Activated naive CD4-positive, alpha-beta T cell treated with anti-CD3 and anti-CD28 coated beads for 36 hours (primary cell): ENCODE measurements at regions not wholly inside any gene's neighbourhood (a gene's known extent, or its start where the extent isn't known, plus 50 kb on each side); places are given as distances from the start of the nearest gene placed in this dataset.
"Not testable (repeated sequence)": the region's sequence is repeated elsewhere in the genome, so short reads cannot be mapped to it uniquely, and the experiment has no call there.

Experiments
- CTCF ChIA-PET: fragments of 350-600 bp; sonication (Branson Sonifier 250); formaldehyde crosslinking; loops from one replicate; lab custom pipeline; 2021; ENCODE audit warnings: antibody characterized with exemption; lab: Charles Lee
- DNase-seq: peaks from one replicate; pipeline ENCODE4 v3.0.0-alpha.2; 2020
- H3K27ac Mint-ChIP-seq: one replicate; pipeline ENCODE4 v1.8.0; 2021; ENCODE audit warnings: mild to moderate bottlenecking, mixed read lengths
- H3K27me3 Mint-ChIP-seq: one replicate; pipeline ENCODE4 v1.8.0; 2021; ENCODE audit warnings: low read depth, mixed read lengths
- H3K36me3 Mint-ChIP-seq: one replicate; pipeline ENCODE4 v1.8.0; 2021; ENCODE audit warnings: low read depth, mixed read lengths
- H3K4me1 Mint-ChIP-seq: one replicate; pipeline ENCODE4 v1.8.0; 2021; ENCODE audit warnings: low read depth, mixed read lengths
- H3K4me3 Mint-ChIP-seq: one replicate; pipeline ENCODE4 v1.8.0; 2021; ENCODE audit warnings: mild to moderate bottlenecking, moderate library complexity, mixed read lengths
- H3K9me3 Mint-ChIP-seq: one replicate; pipeline ENCODE4 v1.8.0; 2021; ENCODE audit warnings: mixed read lengths
- intact Hi-C: fragments of 100-400 bp; cut with micrococcal nuclease; formaldehyde crosslinking; loops from one replicate; pipeline ENCODE4 v1.15.1; 2023

GRCh38 chrX:1781766-1782165, 166.9 kb downstream of the ASMT start:
- no peaks in the 10 kb centered on the region for H3K27me3 Mint-ChIP-seq
- H3K4me3 Mint-ChIP-seq = no peak overlapping the region

GRCh38 chrX:1784773-1785172, 169.9 kb downstream of the ASMT start:
- Mint-ChIP-seq H3K36me3 (peaks cover 14% of the 10 kb centered on the region), H3K4me1 (no peaks in the 10 kb centered on the region), H3K27me3 (no peaks in the 10 kb centered on the region), H3K4me3 (no peak overlapping the region), H3K27ac (no peak overlapping the region), H3K9me3 (peaks cover 20% of the 10 kb centered on the region)
- CTCF ChIA-PET = no interaction called here
- intact Hi-C loops = no loop called here
- no peak for DNase-seq

More at GRCh38 chrX:1781766-1782165, 166.9 kb downstream of the ASMT start:
- DNase-seq = no peak
- intact Hi-C loops = no loop called here
- H3K27ac Mint-ChIP-seq = no peak overlapping the region
- CTCF ChIA-PET = no interaction called here
- H3K36me3 Mint-ChIP-seq = peaks cover 15% of the 10 kb centered on the region
- H3K4me1 Mint-ChIP-seq = no peaks in the 10 kb centered on the region
- peaks cover 20% of the 10 kb centered on the region for H3K9me3 Mint-ChIP-seq

GRCh38 chrX:1788300-1788911, 173.5 kb downstream of the ASMT start:
- no peak overlapping the region for H3K27ac Mint-ChIP-seq
- no peaks in the 10 kb centered on the region for H3K4me1 Mint-ChIP-seq
- intact Hi-C loops = no loop called here
- H3K9me3 Mint-ChIP-seq = peaks cover 14% of the 10 kb centered on the region
- CTCF ChIA-PET = no interaction called here
- DNase-seq = no peak
- no peak overlapping the region for H3K4me3 Mint-ChIP-seq
- no peaks in the 10 kb centered on the region for H3K27me3 Mint-ChIP-seq
- peaks cover 11% of the 10 kb centered on the region for H3K36me3 Mint-ChIP-seq

- DNase-seq = no peak
- Mint-ChIP-seq H3K9me3 (no peaks in the 10 kb centered on the region), H3K36me3 (no peaks in the 10 kb centered on the region), H3K4me1 (no peaks in the 10 kb centered on the region), H3K4me3 (no peak overlapping the region), H3K27ac (no peak overlapping the region), H3K27me3 (no peaks in the 10 kb centered on the region)
- CTCF ChIA-PET = no interaction called here
- intact Hi-C loops = no loop called here
Observed at GRCh38 chrX:1792636-1793035, 177.8 kb downstream of the ASMT start.

- CTCF ChIA-PET = no interaction called here
- no peak overlapping the region for H3K4me3 Mint-ChIP-seq
Observed at GRCh38 chrX:1794586-1794985, 179.7 kb downstream of the ASMT start.

GRCh38 chrX:1802912-1803311, 188.1 kb downstream of the ASMT start:
- Mint-ChIP-seq H3K27me3 (peaks cover 7% of the 10 kb centered on the region), H3K36me3 (no peaks in the 10 kb centered on the region), H3K27ac (no peak overlapping the region), H3K9me3 (no peaks in the 10 kb centered on the region), H3K4me3 (no peak overlapping the region), H3K4me1 (no peaks in the 10 kb centered on the region)
- intact Hi-C loops = no loop called here
- DNase-seq = no peak
- CTCF ChIA-PET = no interaction called here

More at GRCh38 chrX:1794586-1794985, 179.7 kb downstream of the ASMT start:
- intact Hi-C loops = no loop called here
- Mint-ChIP-seq H3K36me3 (no peaks in the 10 kb centered on the region), H3K4me1 (no peaks in the 10 kb centered on the region), H3K27ac (no peak overlapping the region), H3K9me3 (no peaks in the 10 kb centered on the region), H3K27me3 (no peaks in the 10 kb centered on the region)
- DNase-seq = no peak

- no peaks in the 10 kb centered on the region for H3K36me3 Mint-ChIP-seq
- no peak overlapping the region for H3K27ac Mint-ChIP-seq
- no peaks in the 10 kb centered on the region for H3K9me3 Mint-ChIP-seq
- peaks cover 7% of the 10 kb centered on the region for H3K27me3 Mint-ChIP-seq
- intact Hi-C loops = no loop called here
- H3K4me3 Mint-ChIP-seq = no peak overlapping the region
- no peak for DNase-seq
- no peaks in the 10 kb centered on the region for H3K4me1 Mint-ChIP-seq
- CTCF ChIA-PET = no interaction called here
Observed at GRCh38 chrX:1803741-1804140, 188.9 kb downstream of the ASMT start.

- H3K36me3 Mint-ChIP-seq = no peaks in the 10 kb centered on the region
- intact Hi-C loops = no loop called here
- DNase-seq = no peak
- H3K4me1 Mint-ChIP-seq = no peaks in the 10 kb centered on the region
- CTCF ChIA-PET = no interaction called here
- H3K27ac Mint-ChIP-seq = no peak overlapping the region
- no peak overlapping the region for H3K4me3 Mint-ChIP-seq
- peaks cover 7% of the 10 kb centered on the region for H3K27me3 Mint-ChIP-seq
- H3K9me3 Mint-ChIP-seq = no peaks in the 10 kb centered on the region
Observed at GRCh38 chrX:1807301-1807731, 192.5 kb downstream of the ASMT start.

- H3K4me1 Mint-ChIP-seq = no peaks in the 10 kb centered on the region
- H3K9me3 Mint-ChIP-seq = no peaks in the 10 kb centered on the region
- no peak overlapping the region for H3K4me3 Mint-ChIP-seq
- H3K36me3 Mint-ChIP-seq = no peaks in the 10 kb centered on the region
- no peak for DNase-seq
- CTCF ChIA-PET = no interaction called here
- intact Hi-C loops = no loop called here
- no peak overlapping the region for H3K27ac Mint-ChIP-seq
- H3K27me3 Mint-ChIP-seq = peaks cover 7% of the 10 kb centered on the region
Observed at GRCh38 chrX:1809581-1809980, 194.7 kb downstream of the ASMT start.

GRCh38 chrX:1813809-1814208, 198.9 kb downstream of the ASMT start:
- H3K9me3 Mint-ChIP-seq = no peaks in the 10 kb centered on the region
- DNase-seq = peak; percentile 6
- intact Hi-C loops = no loop called here
- H3K4me1 Mint-ChIP-seq = no peaks in the 10 kb centered on the region
- no peaks in the 10 kb centered on the region for H3K36me3 Mint-ChIP-seq
- H3K27me3 Mint-ChIP-seq = no peaks in the 10 kb centered on the region
- H3K27ac Mint-ChIP-seq = no peak overlapping the region
- CTCF ChIA-PET = no interaction called here
- H3K4me3 Mint-ChIP-seq = no peak overlapping the region

- Mint-ChIP-seq H3K36me3 (no peaks in the 10 kb centered on the region), H3K27ac (no peak overlapping the region), H3K9me3 (peaks cover 5% of the 10 kb centered on the region), H3K4me1 (no peaks in the 10 kb centered on the region), H3K27me3 (no peaks in the 10 kb centered on the region), H3K4me3 (no peak overlapping the region)
- intact Hi-C loops = no loop called here
- CTCF ChIA-PET = no interaction called here
- no peak for DNase-seq
Observed at GRCh38 chrX:1815456-1816175, 200.8 kb downstream of the ASMT start.

- CTCF ChIA-PET, H3K27me3 Mint-ChIP-seq, H3K27ac Mint-ChIP-seq, DNase-seq, H3K36me3 Mint-ChIP-seq, intact Hi-C loops, H3K9me3 Mint-ChIP-seq, H3K4me3 Mint-ChIP-seq, H3K4me1 Mint-ChIP-seq: not testable (repeated sequence)
Observed at GRCh38 chrX:1816387-1816982, 201.6 kb downstream of the ASMT start.

GRCh38 chrX:1821846-1822245, 207.0 kb downstream of the ASMT start:
- Mint-ChIP-seq H3K27ac (no peak overlapping the region), H3K4me3 (no peak overlapping the region), H3K9me3 (peaks cover 5% of the 10 kb centered on the region), H3K36me3 (no peaks in the 10 kb centered on the region), H3K4me1 (no peaks in the 10 kb centered on the region), H3K27me3 (peaks cover 3% of the 10 kb centered on the region)
- intact Hi-C loops = no loop called here
- CTCF ChIA-PET = no interaction called here
- no peak for DNase-seq
